ENCODE measurements at regions not wholly inside any gene's neighbourhood (a gene's known extent, or its start where the extent isn't known, plus 50 kb on each side); places are given as distances from the start of the nearest gene placed in this dataset.

DNA sequence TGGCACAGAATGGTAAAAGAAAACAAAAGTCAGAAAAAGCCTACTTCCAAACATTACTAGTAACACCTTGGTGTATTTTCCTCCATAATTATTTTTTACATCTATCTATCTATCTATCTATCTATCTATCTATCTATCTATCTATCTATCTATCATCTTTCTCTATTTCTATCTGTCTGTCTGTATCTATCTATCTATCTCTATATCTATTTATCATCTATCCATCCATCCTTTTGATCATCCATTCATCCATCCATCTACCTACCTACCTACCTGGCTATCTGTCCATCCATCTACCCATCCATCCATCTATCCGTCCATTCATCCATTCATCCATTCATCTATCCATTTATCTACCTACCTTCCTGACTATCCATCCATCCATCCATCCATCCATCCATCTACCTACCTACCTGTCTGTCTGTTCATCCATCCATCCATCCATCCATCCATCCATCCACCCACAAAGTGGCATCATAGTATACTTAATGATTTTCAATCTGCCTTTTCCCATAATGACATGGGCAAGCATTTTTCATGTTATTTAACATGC, 121.9 kb upstream of the NEK6 start:
- H3K9ac ChIP-seq (ENCODE audit: low read length) = no peak overlapping the region
- no peak overlapping the region for H2AFZ ChIP-seq (ENCODE audit: low read depth, low read length, severe bottlenecking)
- H3F3A ChIP-seq (ENCODE audit: insufficient read depth) = peaks cover 38% of the 10 kb centered on the region
- H3K27ac ChIP-seq (ENCODE audit: low read depth, low read length) = peak overlapping the region; percentile 85; the same call in 1 of the 2 replicates
- H3K79me2 ChIP-seq (ENCODE audit: insufficient read depth, low read length) = no peaks in the 10 kb centered on the region
- H3K9me2 ChIP-seq (replicated peaks; ENCODE audit: insufficient read depth, low read length) = no peaks in the 10 kb centered on the region
- TF ChIP-seq EZH2phosphoT487 (conservative IDR thresholded peaks at IDR 0.05; ENCODE audit: low read length) = no peak
- no peaks in the 10 kb centered on the region for H3K9me3 ChIP-seq (ENCODE audit: insufficient read depth, low read length)
- no peaks in the 10 kb centered on the region for H3K36me3 ChIP-seq (ENCODE audit: low read length)
- H4K20me1 ChIP-seq (ENCODE audit: low read depth, low read length) = no peaks in the 10 kb centered on the region
- no peaks in the 10 kb centered on the region for H3K27me3 ChIP-seq (ENCODE audit: low read length)
- no peak overlapping the region for H3K4me3 ChIP-seq (ENCODE audit: insufficient read depth, low read length, poor library complexity, severe bottlenecking)
- peak overlapping the region; percentile 65 for H3K4me2 ChIP-seq (ENCODE audit: low read depth, low read length, poor library complexity, severe bottlenecking)

DNA sequence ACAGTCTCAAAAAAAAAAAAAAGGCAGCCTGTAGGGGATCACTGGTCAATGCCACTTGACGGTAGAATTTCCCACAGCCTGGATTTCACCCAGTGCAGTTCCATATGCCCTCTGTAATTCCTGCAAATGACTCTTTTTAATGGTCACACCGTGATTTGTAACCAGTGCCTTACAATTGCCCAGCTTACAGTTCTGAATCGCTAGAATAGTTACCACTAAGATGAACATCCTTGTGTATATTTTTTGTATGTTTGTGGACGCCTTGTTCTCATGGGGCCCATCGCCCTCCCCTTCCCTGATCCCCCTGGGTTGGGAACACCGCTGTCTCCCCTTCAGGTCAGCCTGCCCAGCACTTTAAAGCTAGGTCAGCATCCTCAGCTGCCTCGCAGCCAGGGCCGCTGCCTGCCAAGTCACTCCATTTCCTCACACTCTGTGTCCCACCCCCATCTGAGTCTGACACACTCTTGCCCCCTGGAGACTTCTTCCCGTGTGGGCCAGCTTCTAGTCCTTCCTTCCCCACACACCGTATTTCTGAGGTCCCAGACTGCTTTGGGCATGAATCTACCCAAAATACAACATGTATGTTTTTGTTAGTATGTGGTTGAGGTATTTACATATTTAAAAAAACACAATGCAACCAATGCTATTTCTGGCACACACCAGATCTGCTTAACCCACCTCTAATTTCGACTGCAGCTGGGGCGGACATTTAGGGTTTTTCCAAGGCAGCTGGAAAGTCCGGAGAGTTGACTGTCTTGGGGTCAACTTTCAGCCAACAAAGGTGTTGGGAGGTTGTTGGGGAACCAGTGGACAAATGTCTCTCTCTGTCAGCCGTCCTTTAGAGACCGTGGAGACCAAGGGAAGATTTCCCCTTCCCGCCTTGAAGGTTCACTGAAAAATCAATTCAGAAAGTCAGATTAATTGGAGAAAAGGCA, 120.5 kb upstream of the NEK6 start:
- no peak for TF ChIP-seq CTCF (IDR thresholded peaks at IDR 0.05; ENCODE audit: insufficient read depth, low read length, poor library complexity, severe bottlenecking)
- no peak for TF ChIP-seq EZH2phosphoT487 (conservative IDR thresholded peaks at IDR 0.05; ENCODE audit: low read length)
- H3K4me3 ChIP-seq (ENCODE audit: insufficient read depth, low read length, poor library complexity, severe bottlenecking) = peak overlapping the region; percentile 25
- no peaks in the 10 kb centered on the region for H3K9me2 ChIP-seq (replicated peaks; ENCODE audit: insufficient read depth, low read length)
- peak overlapping the region; percentile 65 for H3K4me2 ChIP-seq (ENCODE audit: low read depth, low read length, poor library complexity, severe bottlenecking)
- no peaks in the 10 kb centered on the region for H3K27me3 ChIP-seq (ENCODE audit: low read length)
- H3K9ac ChIP-seq (ENCODE audit: low read length) = peak overlapping the region; percentile 53
- H3K27ac ChIP-seq (ENCODE audit: low read depth, low read length) = peak overlapping the region; percentile 85
- H3F3A ChIP-seq (ENCODE audit: insufficient read depth) = peaks cover 38% of the 10 kb centered on the region
- no peaks in the 10 kb centered on the region for H3K36me3 ChIP-seq (ENCODE audit: low read length)
- no peaks in the 10 kb centered on the region for H3K79me2 ChIP-seq (ENCODE audit: insufficient read depth, low read length)
- no peak overlapping the region for H2AFZ ChIP-seq (ENCODE audit: low read depth, low read length, severe bottlenecking)
- H4K20me1 ChIP-seq (ENCODE audit: low read depth, low read length) = no peaks in the 10 kb centered on the region
- H3K9me3 ChIP-seq (ENCODE audit: insufficient read depth, low read length) = no peaks in the 10 kb centered on the region

DNA sequence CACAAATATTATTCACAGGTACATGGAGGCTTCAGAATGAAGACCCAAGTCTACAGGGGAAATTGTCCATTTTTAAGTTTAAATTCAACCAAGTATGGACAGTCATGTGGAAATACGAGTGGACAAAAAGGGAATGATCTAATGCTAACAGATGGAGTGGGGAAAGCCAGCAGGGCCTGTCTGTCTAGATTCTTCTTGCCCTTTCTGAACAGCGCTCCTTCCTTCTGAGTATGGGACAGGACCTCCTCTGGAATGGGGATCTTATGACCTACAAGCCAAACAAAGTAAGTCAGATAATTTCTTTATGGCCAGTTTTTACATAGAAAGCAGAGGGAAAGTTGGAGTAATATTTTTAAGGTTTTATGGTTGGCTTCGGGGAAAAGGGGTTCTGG, 119.8 kb upstream of the NEK6 start:
- peaks cover 38% of the 10 kb centered on the region for H3F3A ChIP-seq (ENCODE audit: insufficient read depth)
- H3K36me3 ChIP-seq (ENCODE audit: low read length) = no peaks in the 10 kb centered on the region
- H4K20me1 ChIP-seq (ENCODE audit: low read depth, low read length) = no peaks in the 10 kb centered on the region
- H3K9me3 ChIP-seq (ENCODE audit: insufficient read depth, low read length) = no peaks in the 10 kb centered on the region
- H3K9me2 ChIP-seq (replicated peaks; ENCODE audit: insufficient read depth, low read length) = no peaks in the 10 kb centered on the region
- peak overlapping the region; percentile 65 for H3K4me2 ChIP-seq (ENCODE audit: low read depth, low read length, poor library complexity, severe bottlenecking)
- peak overlapping the region; percentile 85 for H3K27ac ChIP-seq (ENCODE audit: low read depth, low read length)
- H3K9ac ChIP-seq (ENCODE audit: low read length) = peak overlapping the region; percentile 24; the same call in 1 of the 2 replicates
- no peak overlapping the region for H2AFZ ChIP-seq (ENCODE audit: low read depth, low read length, severe bottlenecking)
- no peak overlapping the region for H3K4me3 ChIP-seq (ENCODE audit: insufficient read depth, low read length, poor library complexity, severe bottlenecking)
- TF ChIP-seq EZH2phosphoT487 (conservative IDR thresholded peaks at IDR 0.05; ENCODE audit: low read length) (no peak), CTCF (IDR thresholded peaks at IDR 0.05; ENCODE audit: insufficient read depth, low read length, poor library complexity, severe bottlenecking) (no peak)
- no peaks in the 10 kb centered on the region for H3K27me3 ChIP-seq (ENCODE audit: low read length)
- no peaks in the 10 kb centered on the region for H3K79me2 ChIP-seq (ENCODE audit: insufficient read depth, low read length)

GRCh38 chr9:124139001-124139400, 118.7 kb upstream of the NEK6 start:
- peaks cover 38% of the 10 kb centered on the region for H3F3A ChIP-seq (ENCODE audit: insufficient read depth)
- H2AFZ ChIP-seq (ENCODE audit: low read depth, low read length, severe bottlenecking) = no peak overlapping the region
- no peaks in the 10 kb centered on the region for H3K9me2 ChIP-seq (replicated peaks; ENCODE audit: insufficient read depth, low read length)
- no peak overlapping the region for H3K4me3 ChIP-seq (ENCODE audit: insufficient read depth, low read length, poor library complexity, severe bottlenecking)
- no peaks in the 10 kb centered on the region for H4K20me1 ChIP-seq (ENCODE audit: low read depth, low read length)
- no peaks in the 10 kb centered on the region for H3K79me2 ChIP-seq (ENCODE audit: insufficient read depth, low read length)
- no peaks in the 10 kb centered on the region for H3K36me3 ChIP-seq (ENCODE audit: low read length)
- TF ChIP-seq CTCF (IDR thresholded peaks at IDR 0.05; ENCODE audit: insufficient read depth, low read length, poor library complexity, severe bottlenecking) (no peak), EZH2phosphoT487 (conservative IDR thresholded peaks at IDR 0.05; ENCODE audit: low read length) (no peak)
- H3K9ac ChIP-seq (ENCODE audit: low read length) = peak overlapping the region; percentile 32
- H3K27ac ChIP-seq (ENCODE audit: low read depth, low read length) = peak overlapping the region; percentile 85
- H3K9me3 ChIP-seq (ENCODE audit: insufficient read depth, low read length) = no peaks in the 10 kb centered on the region
- H3K27me3 ChIP-seq (ENCODE audit: low read length) = no peaks in the 10 kb centered on the region
- peak overlapping the region; percentile 18 for H3K4me2 ChIP-seq (ENCODE audit: low read depth, low read length, poor library complexity, severe bottlenecking)

All from SU-DHL-6 (cell line).